ENCODE measurements at regions not wholly inside any gene's neighbourhood (a gene's known extent, or its start where the extent isn't known, plus 50 kb on each side); places are given as distances from the start of the nearest gene placed in this dataset.

GRCh38 chr5:36355516-36355915, 53.8 kb upstream of the RANBP3L start:
- DNase-seq (ENCODE audit: low spot score), result no peak
- in situ Hi-C loops (cut with HindIII; ENCODE audit: low sequenced_read_pairs), result no loop called here

- in situ Hi-C loops (cut with HindIII; ENCODE audit: low sequenced_read_pairs), result no loop called here
Measured at GRCh38 chr5:36356915-36357314, 55.2 kb upstream of the RANBP3L start.

GRCh38 chr5:36357391-36357975, 55.8 kb upstream of the RANBP3L start:
- DNase-seq (ENCODE audit: low spot score), result no peak
- in situ Hi-C loops (cut with HindIII; ENCODE audit: low sequenced_read_pairs), result no loop called here

More at GRCh38 chr5:36356915-36357314, 55.2 kb upstream of the RANBP3L start:
- DNase-seq (ENCODE audit: low spot score), result no peak

GRCh38 chr5:36359267-36359666, 57.6 kb upstream of the RANBP3L start:
- in situ Hi-C loops (cut with HindIII; ENCODE audit: low sequenced_read_pairs), result no loop called here
- DNase-seq (ENCODE audit: low spot score), result no peak

- in situ Hi-C loops (cut with HindIII; ENCODE audit: low sequenced_read_pairs), result no loop called here
- DNase-seq (ENCODE audit: low spot score), result no peak
Measured at GRCh38 chr5:36360307-36360706, 58.6 kb upstream of the RANBP3L start.

- in situ Hi-C loops (cut with HindIII; ENCODE audit: low sequenced_read_pairs), result no loop called here
- peak; percentile 61 for DNase-seq (ENCODE audit: low spot score)
Measured at GRCh38 chr5:36363101-36363500, 61.4 kb upstream of the RANBP3L start.

- in situ Hi-C loops (cut with HindIII; ENCODE audit: low sequenced_read_pairs), result no loop called here
Measured at GRCh38 chr5:36363744-36364143, 62.0 kb upstream of the RANBP3L start.

GRCh38 chr5:36364473-36364872, 62.8 kb upstream of the RANBP3L start:
- in situ Hi-C loops (cut with HindIII; ENCODE audit: low sequenced_read_pairs), result no loop called here
- no peak for DNase-seq (ENCODE audit: low spot score)

More at GRCh38 chr5:36363744-36364143, 62.0 kb upstream of the RANBP3L start:
- no peak for DNase-seq (ENCODE audit: low spot score)

GRCh38 chr5:36365896-36366295, 64.2 kb upstream of the RANBP3L start:
- in situ Hi-C loops (cut with HindIII; ENCODE audit: low sequenced_read_pairs), result no loop called here
- no peak for DNase-seq (ENCODE audit: low spot score)

- in situ Hi-C loops (cut with HindIII; ENCODE audit: low sequenced_read_pairs), result no loop called here
- DNase-seq (ENCODE audit: low spot score), result no peak
Measured at GRCh38 chr5:36366883-36367282, 65.2 kb upstream of the RANBP3L start.

GRCh38 chr5:36367524-36367923, 65.8 kb upstream of the RANBP3L start:
- in situ Hi-C loops (cut with HindIII; ENCODE audit: low sequenced_read_pairs), result no loop called here
- DNase-seq (ENCODE audit: low spot score), result no peak

- no peak for DNase-seq (ENCODE audit: low spot score)
- in situ Hi-C loops (cut with HindIII; ENCODE audit: low sequenced_read_pairs), result no loop called here
Measured at GRCh38 chr5:36369219-36369690, 67.6 kb upstream of the RANBP3L start.

GRCh38 chr5:36370073-36370472, 68.4 kb upstream of the RANBP3L start:
- DNase-seq (ENCODE audit: low spot score), result no peak
- in situ Hi-C loops (cut with HindIII; ENCODE audit: low sequenced_read_pairs), result no loop called here

GRCh38 chr5:36371366-36371765, 69.7 kb upstream of the RANBP3L start:
- peak; percentile 80 for DNase-seq (ENCODE audit: low spot score)
- in situ Hi-C loops (cut with HindIII; ENCODE audit: low sequenced_read_pairs), result no loop called here

- no peak for DNase-seq (ENCODE audit: low spot score)
- in situ Hi-C loops (cut with HindIII; ENCODE audit: low sequenced_read_pairs), result no loop called here
Measured at GRCh38 chr5:36373527-36374086, 71.9 kb upstream of the RANBP3L start.

- in situ Hi-C loops (cut with HindIII; ENCODE audit: low sequenced_read_pairs), result no loop called here
Measured at GRCh38 chr5:36374266-36374862, 72.7 kb upstream of the RANBP3L start.

GRCh38 chr5:36377192-36377591, 75.5 kb upstream of the RANBP3L start:
- in situ Hi-C loops (cut with HindIII; ENCODE audit: low sequenced_read_pairs), result no loop called here
- no peak for DNase-seq (ENCODE audit: low spot score)

More at GRCh38 chr5:36374266-36374862, 72.7 kb upstream of the RANBP3L start:
- peak; percentile 25 for DNase-seq (ENCODE audit: low spot score)

- in situ Hi-C loops (cut with HindIII; ENCODE audit: low sequenced_read_pairs), result no loop called here
Measured at GRCh38 chr5:36378551-36378950, 76.8 kb upstream of the RANBP3L start.

GRCh38 chr5:36382890-36383289, 81.2 kb upstream of the RANBP3L start:
- in situ Hi-C loops (cut with HindIII; ENCODE audit: low sequenced_read_pairs), result no loop called here
- no peak for DNase-seq (ENCODE audit: low spot score)

More at GRCh38 chr5:36378551-36378950, 76.8 kb upstream of the RANBP3L start:
- DNase-seq (ENCODE audit: low spot score), result no peak

- no peak for DNase-seq (ENCODE audit: low spot score)
- in situ Hi-C loops (cut with HindIII; ENCODE audit: low sequenced_read_pairs), result no loop called here
Measured at GRCh38 chr5:36383942-36384341, 82.2 kb upstream of the RANBP3L start.

- in situ Hi-C loops (cut with HindIII; ENCODE audit: low sequenced_read_pairs), result no loop called here
- no peak for DNase-seq (ENCODE audit: low spot score)
Measured at GRCh38 chr5:36384845-36385244, 83.1 kb upstream of the RANBP3L start.

Measured in G401 (cell line).